PC-3 (cell line): ENCODE measurements at regions not wholly inside any gene's neighbourhood (a gene's known extent, or its start where the extent isn't known, plus 50 kb on each side); places are given as distances from the start of the nearest gene placed in this dataset.
A peak's percentile ranks its signal among the peaks of the same experiment; 100 is the strongest.
"Not testable (repeated sequence)": the region's sequence is repeated elsewhere in the genome, so short reads cannot be mapped to it uniquely, and the experiment has no call there.

Source experiments
- ATAC-seq: fragments of 200-7000 bp; cut with Tn5 transposase; 2 replicates; pipeline ENCODE4 v1.9.1; 2020; ENCODE audit warnings: mild to moderate bottlenecking, moderate library complexity
- BruUV-seq: library from RNA; stranded (reverse); fragments of 400-500 nt; replicated peaks from 2 replicates; lab custom pipeline; 2021; lab: Mats Ljungman, UMichigan
- CTCF ChIA-PET: fragments of 300-600 bp; sonication (Branson Sonifier 250); formaldehyde crosslinking; loops from one replicate; lab custom pipeline; 2022; ENCODE audit warnings: antibody characterized with exemption; lab: Charles Lee
- POLR2A ChIA-PET: fragments of 300-600 bp; sonication (Branson Sonifier 250); formaldehyde crosslinking; loops from one replicate; lab custom pipeline; 2022; ENCODE audit warnings: antibody characterized with exemption; ENCODE audit not compliant: unreplicated experiment; lab: Charles Lee
- DNase-seq: peaks from one replicate; pipeline ENCODE4 v3.0.0-alpha.2; 2015
- H2AFZ ChIP-seq: fragments of 300-600 bp; sonication (generic); 2 replicates; pipeline ENCODE4 v1.6.0; 2016; ENCODE audit warnings: antibody characterized with exemption, low read length
- H3F3A ChIP-seq: fragments of 300-600 bp; sonication (generic); one replicate; pipeline ENCODE4 v1.6.0; 2017; ENCODE audit warnings: antibody characterized with exemption, low read length, control low read depth, mild to moderate bottlenecking; ENCODE audit not compliant: unreplicated experiment
- H3K27ac ChIP-seq: fragments of 300-600 bp; sonication (generic); 2 replicates; pipeline ENCODE4 v1.5.1; 2016; ENCODE audit warnings: mild to moderate bottlenecking, low read length
- H3K27me3 ChIP-seq: fragments of 300-600 bp; sonication (generic); 2 replicates; pipeline ENCODE4 v1.6.1; 2016; ENCODE audit warnings: low read length, mixed read lengths
- H3K36me3 ChIP-seq: fragments of 300-600 bp; sonication (generic); 2 replicates; pipeline ENCODE4 v1.6.1; 2016; ENCODE audit warnings: low read depth, mixed run types, low read length, mixed read lengths
- H3K4me1 ChIP-seq: fragments of 300-600 bp; sonication (generic); 2 replicates; pipeline ENCODE4 v1.5.1; 2016; ENCODE audit warnings: low read length; ENCODE audit not compliant: insufficient read depth
- H3K4me2 ChIP-seq: fragments of 300-600 bp; sonication (generic); 2 replicates; pipeline ENCODE4 v1.6.0; 2016; ENCODE audit warnings: low read length
- H3K4me3 ChIP-seq: fragments of 300-600 bp; sonication (generic); 2 replicates; pipeline ENCODE4 v1.5.1; 2016; ENCODE audit warnings: mild to moderate bottlenecking, low read length, mixed read lengths
- H3K79me2 ChIP-seq: fragments of 300-600 bp; sonication (generic); 2 replicates; pipeline ENCODE4 v1.6.1; 2017; ENCODE audit warnings: low read length, mixed read lengths
- H3K9ac ChIP-seq: fragments of 300-600 bp; sonication (generic); 2 replicates; pipeline ENCODE4 v1.6.0; 2016; ENCODE audit warnings: mild to moderate bottlenecking, low read length
- H3K9me2 ChIP-seq: fragments of 300-600 bp; sonication (generic); replicated peaks from 2 replicates; pipeline ENCODE4 v1.6.1; 2016; ENCODE audit warnings: mixed run types, low read length, mixed read lengths
- H3K9me3 ChIP-seq: fragments of 300-600 bp; sonication (generic); 2 replicates; pipeline ENCODE4 v1.6.1; 2016; ENCODE audit warnings: low read length, mixed read lengths
- H4K20me1 ChIP-seq: fragments of 300-600 bp; sonication (generic); 2 replicates; pipeline ENCODE4 v1.6.1; 2016; ENCODE audit warnings: low read length, mixed read lengths
- CTCF ChIP-seq: fragments of 300-600 bp; sonication (generic); conservative IDR thresholded peaks from 2 replicates; pipeline ENCODE4 v1.5.1; 2017; ENCODE audit warnings: antibody characterized with exemption, low read depth, mild to moderate bottlenecking, low read length
- EZH2 ChIP-seq: fragments of 300-600 bp; sonication (generic); IDR thresholded peaks from one replicate; pipeline ENCODE4 v1.6.1; 2017; ENCODE audit warnings: antibody characterized with exemption, mild to moderate bottlenecking, low read length; ENCODE audit not compliant: unreplicated experiment
- EZH2phosphoT487 ChIP-seq: fragments of 300-600 bp; sonication (generic); IDR thresholded peaks from 2 replicates; pipeline ENCODE4 v1.6.1; 2018; ENCODE audit warnings: mild to moderate bottlenecking, antibody characterized with exemption, low read length, borderline replicate concordance
- intact Hi-C: fragments of 100-400 bp; cut with micrococcal nuclease; formaldehyde crosslinking; loops from 2 replicates; pipeline ENCODE4 v1.9.0; 2023

- ChIA-PET POLR2A (no interaction called here), CTCF (no interaction called here)
- no TSS peak for BruUV-seq
- Histone ChIP-seq H3K4me3 (no peak overlapping the region), H3K9me2 (no peaks in the 10 kb centered on the region), H3K27ac (peak overlapping the region; percentile 53), H3K9me3 (no peaks in the 10 kb centered on the region), H3K27me3 (no peaks in the 10 kb centered on the region), H3F3A (no peaks in the 10 kb centered on the region), H2AFZ (no peak overlapping the region), H3K79me2 (no peaks in the 10 kb centered on the region), H4K20me1 (no peaks in the 10 kb centered on the region), H3K4me2 (peak overlapping the region; percentile 30), H3K4me1 (no peaks in the 10 kb centered on the region), H3K9ac (no peak overlapping the region), H3K36me3 (no peaks in the 10 kb centered on the region)
- no peak for TF ChIP-seq EZH2phosphoT487
- TF ChIP-seq EZH2 = no peak
- TF ChIP-seq CTCF = no peak
- ATAC-seq (peak; percentile 44), DNase-seq (peak; percentile 29)
- intact Hi-C loops = loop anchor here (2.0 kb wide), 1 partner anchor 19 kb away; no protein-coding TSS in a partner anchor
Observed at GRCh38 chr21:27346041-27346448, 379.2 kb upstream of the ADAMTS5 start.

- no peak overlapping the region for H3K4me3 ChIP-seq
- BruUV-seq = no TSS peak
- intact Hi-C loops = no loop called here
- no peak overlapping the region for H3K4me2 ChIP-seq
- DNase-seq (no peak), ATAC-seq (no peak)
- no peaks in the 10 kb centered on the region for H3K27me3 ChIP-seq
- POLR2A ChIA-PET = no interaction called here
- no peak overlapping the region for H3K27ac ChIP-seq
- no peaks in the 10 kb centered on the region for H3K9me2 ChIP-seq
- H3K79me2 ChIP-seq = no peaks in the 10 kb centered on the region
- no peaks in the 10 kb centered on the region for H3K36me3 ChIP-seq
- H4K20me1 ChIP-seq = no peaks in the 10 kb centered on the region
- no peaks in the 10 kb centered on the region for H3F3A ChIP-seq
- H3K9ac ChIP-seq = no peak overlapping the region
- CTCF ChIA-PET = no interaction called here
- H2AFZ ChIP-seq = no peak overlapping the region
- H3K4me1 ChIP-seq = no peaks in the 10 kb centered on the region
- TF ChIP-seq CTCF (no peak), EZH2phosphoT487 (no peak), EZH2 (no peak)
- no peaks in the 10 kb centered on the region for H3K9me3 ChIP-seq
Observed at GRCh38 chr21:27339902-27340301, 373.0 kb upstream of the ADAMTS5 start.

- CTCF ChIA-PET = interaction anchor here (0.6 kb wide), 1 partner anchor 362 kb away, joined by 4 read pairs; no protein-coding TSS in a partner anchor
- ATAC-seq, H3K27ac ChIP-seq, H3K9me3 ChIP-seq, BruUV-seq, H3K36me3 ChIP-seq, intact Hi-C loops, H3K4me3 ChIP-seq, POLR2A ChIA-PET, H3K4me1 ChIP-seq, H3K9ac ChIP-seq, H3K27me3 ChIP-seq, DNase-seq, H3K9me2 ChIP-seq, H3K4me2 ChIP-seq, H3K79me2 ChIP-seq, H2AFZ ChIP-seq, H3F3A ChIP-seq, H4K20me1 ChIP-seq: not testable (repeated sequence)
Observed at GRCh38 chr21:27338007-27338406, 371.1 kb upstream of the ADAMTS5 start.
